ENCODE measurements at regions not wholly inside any gene's neighbourhood (a gene's known extent, or its start where the extent isn't known, plus 50 kb on each side); places are given as distances from the start of the nearest gene placed in this dataset.

DNA sequence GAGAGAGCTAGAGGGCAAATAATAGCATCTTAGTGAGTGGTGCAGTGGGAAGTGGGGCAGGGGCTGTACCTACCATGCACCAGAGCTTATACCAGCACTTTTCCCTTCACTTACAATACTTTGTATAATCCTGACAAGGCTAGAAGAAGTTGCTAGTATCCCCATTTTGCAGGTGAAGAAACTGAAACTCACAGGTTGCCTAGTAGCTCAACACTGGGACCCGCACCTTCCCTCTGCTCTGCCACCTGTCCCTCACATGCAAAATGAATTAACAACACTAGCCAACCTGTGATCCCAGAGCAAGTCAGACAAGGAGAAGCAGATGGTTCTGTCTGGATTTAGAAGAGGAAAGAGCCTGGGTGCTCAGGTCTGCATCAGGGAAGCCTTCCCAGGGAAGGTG is 510.4 kb downstream of the BUD13 start:
- TF ChIP-seq TAF1 (IDR thresholded peaks at IDR 0.05; ENCODE audit: low read depth) (no peak), EP300 (IDR thresholded peaks at IDR 0.05; ENCODE audit: borderline replicate concordance) (no peak), YY1 (IDR thresholded peaks at IDR 0.05; ENCODE audit: low read depth) (no peak), NFIC (IDR thresholded peaks at IDR 0.05) (no peak), TEAD4 (IDR thresholded peaks at IDR 0.05) (no peak), RAD21 (IDR thresholded peaks at IDR 0.05; ENCODE audit: low read depth) (no peak), CREB1 (IDR thresholded peaks at IDR 0.05; ENCODE audit: low read depth) (no peak), EGR1 (IDR thresholded peaks at IDR 0.05) (no peak)
- TF ChIP-seq, protein P1, sequence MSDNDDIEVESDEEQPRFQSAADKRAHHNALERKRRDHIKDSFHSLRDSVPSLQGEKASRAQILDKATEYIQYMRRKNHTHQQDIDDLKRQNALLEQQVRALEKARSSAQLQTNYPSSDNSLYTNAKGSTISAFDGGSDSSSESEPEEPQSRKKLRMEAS (IDR thresholded peaks at IDR 0.05), result no peak
- TF ChIP-seq, protein P2, sequence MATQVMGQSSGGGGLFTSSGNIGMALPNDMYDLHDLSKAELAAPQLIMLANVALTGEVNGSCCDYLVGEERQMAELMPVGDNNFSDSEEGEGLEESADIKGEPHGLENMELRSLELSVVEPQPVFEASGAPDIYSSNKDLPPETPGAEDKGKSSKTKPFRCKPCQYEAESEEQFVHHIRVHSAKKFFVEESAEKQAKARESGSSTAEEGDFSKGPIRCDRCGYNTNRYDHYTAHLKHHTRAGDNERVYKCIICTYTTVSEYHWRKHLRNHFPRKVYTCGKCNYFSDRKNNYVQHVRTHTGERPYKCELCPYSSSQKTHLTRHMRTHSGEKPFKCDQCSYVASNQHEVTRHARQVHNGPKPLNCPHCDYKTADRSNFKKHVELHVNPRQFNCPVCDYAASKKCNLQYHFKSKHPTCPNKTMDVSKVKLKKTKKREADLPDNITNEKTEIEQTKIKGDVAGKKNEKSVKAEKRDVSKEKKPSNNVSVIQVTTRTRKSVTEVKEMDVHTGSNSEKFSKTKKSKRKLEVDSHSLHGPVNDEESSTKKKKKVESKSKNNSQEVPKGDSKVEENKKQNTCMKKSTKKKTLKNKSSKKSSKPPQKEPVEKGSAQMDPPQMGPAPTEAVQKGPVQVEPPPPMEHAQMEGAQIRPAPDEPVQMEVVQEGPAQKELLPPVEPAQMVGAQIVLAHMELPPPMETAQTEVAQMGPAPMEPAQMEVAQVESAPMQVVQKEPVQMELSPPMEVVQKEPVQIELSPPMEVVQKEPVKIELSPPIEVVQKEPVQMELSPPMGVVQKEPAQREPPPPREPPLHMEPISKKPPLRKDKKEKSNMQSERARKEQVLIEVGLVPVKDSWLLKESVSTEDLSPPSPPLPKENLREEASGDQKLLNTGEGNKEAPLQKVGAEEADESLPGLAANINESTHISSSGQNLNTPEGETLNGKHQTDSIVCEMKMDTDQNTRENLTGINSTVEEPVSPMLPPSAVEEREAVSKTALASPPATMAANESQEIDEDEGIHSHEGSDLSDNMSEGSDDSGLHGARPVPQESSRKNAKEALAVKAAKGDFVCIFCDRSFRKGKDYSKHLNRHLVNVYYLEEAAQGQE (IDR thresholded peaks at IDR 0.05; ENCODE audit: low read depth), result no peak

Data from Ishikawa (cell line).